Neuronal stem cell (in vitro differentiated cells): ENCODE measurements at regions not wholly inside any gene's neighbourhood (a gene's known extent, or its start where the extent isn't known, plus 50 kb on each side); places are given as distances from the start of the nearest gene placed in this dataset.

Experiments used
- DNase-seq: peaks from one replicate; pipeline ENCODE4 v3.0.0-alpha.2; 2013; ENCODE audit warnings: low spot score
- H2AFZ ChIP-seq: one replicate; pipeline ENCODE4 v1.6.1; 2013; ENCODE audit warnings: mild to moderate bottlenecking, low read length, inconsistent platforms
- H2AK5ac ChIP-seq: 2 replicates; pipeline ENCODE4 v1.6.1; 2013; ENCODE audit warnings: low read depth, mild to moderate bottlenecking, inconsistent platforms, low read length, moderate library complexity, mixed read lengths
- H2BK120ac ChIP-seq: 2 replicates; pipeline ENCODE4 v1.6.1; 2013; ENCODE audit warnings: low read depth, mild to moderate bottlenecking, inconsistent platforms, low read length, moderate library complexity, mixed read lengths
- H2BK12ac ChIP-seq: one replicate; pipeline ENCODE4 v1.6.1; 2013; ENCODE audit warnings: low read length, inconsistent platforms
- H2BK15ac ChIP-seq: 2 replicates; pipeline ENCODE4 v1.6.1; 2013; ENCODE audit warnings: mild to moderate bottlenecking, low read length, inconsistent platforms, mixed read lengths
- H2BK5ac ChIP-seq: one replicate; pipeline ENCODE4 v1.6.1; 2013; ENCODE audit warnings: inconsistent platforms, mild to moderate bottlenecking, low read length, moderate library complexity
- H3K14ac ChIP-seq: one replicate; pipeline ENCODE4 v1.6.1; 2013; ENCODE audit warnings: low read length, inconsistent platforms
- H3K18ac ChIP-seq: 2 replicates; pipeline ENCODE4 v1.6.1; 2013; ENCODE audit warnings: low read length, inconsistent platforms
- H3K23ac ChIP-seq: 2 replicates; pipeline ENCODE4 v1.6.1; 2013; ENCODE audit warnings: low read depth, mild to moderate bottlenecking, mixed read lengths, low read length, inconsistent platforms; ENCODE audit not compliant: poor library complexity
- H3K27ac ChIP-seq: replicated peaks from 3 replicates; pipeline ENCODE4 v1.5.1; 2013; ENCODE audit warnings: low read length, inconsistent platforms
- H3K27me3 ChIP-seq, 3 experiments: 2 replicates each; pipeline ENCODE4 v1.6.1; 2013; ENCODE audit warnings: low read length in 3 of 3, mild to moderate bottlenecking in 2 of 3, inconsistent platforms in 1 of 3, low read depth in 1 of 3, mixed read lengths in 1 of 3, moderate library complexity in 1 of 3; ENCODE audit not compliant: control insufficient read depth in 3 of 3, insufficient read depth in 3 of 3
- H3K36me3 ChIP-seq, 2 donors: replicated peaks in 1 of 2; 2 replicates each; pipeline ENCODE4 v1.6.1; 2013; ENCODE audit warnings: low read length in 2 of 2; ENCODE audit not compliant: control insufficient read depth in 2 of 2, insufficient read depth in 2 of 2
- H3K4ac ChIP-seq: 2 replicates; pipeline ENCODE4 v1.6.1; 2013; ENCODE audit warnings: inconsistent platforms, mild to moderate bottlenecking, low read length, moderate library complexity
- H3K4me1 ChIP-seq, 2 donors: 1 replicate in 1 of 2; 2 replicates in 1 of 2; pipeline ENCODE4 v1.6.1; 2013; ENCODE audit warnings: low read length in 2 of 2, low read depth in 1 of 2; ENCODE audit not compliant: control insufficient read depth in 2 of 2, insufficient read depth in 1 of 2
- H3K4me2 ChIP-seq: one replicate; pipeline ENCODE4 v1.6.1; 2013; ENCODE audit warnings: mild to moderate bottlenecking, low read length, inconsistent platforms; ENCODE audit not compliant: insufficient read depth, poor library complexity, severe bottlenecking
- H3K4me3 ChIP-seq, 2 donors: 2 replicates each; pipeline ENCODE4 v1.5.1; 2013; ENCODE audit warnings: low read length in 2 of 2, mild to moderate bottlenecking in 2 of 2, inconsistent platforms in 1 of 2, moderate library complexity in 1 of 2
- H3K79me1 ChIP-seq: one replicate; pipeline ENCODE4 v1.6.1; 2013; ENCODE audit warnings: low read depth, mild to moderate bottlenecking, inconsistent platforms, low read length, moderate library complexity
- H3K9ac ChIP-seq: one replicate; pipeline ENCODE4 v1.6.1; 2013; ENCODE audit warnings: mild to moderate bottlenecking, low read depth, low read length, inconsistent platforms; ENCODE audit not compliant: poor library complexity
- H3K9me3 ChIP-seq, 2 donors: replicated peaks in 1 of 2; 2 replicates each; pipeline versions ENCODE3 to v1.6.1; 2013; ENCODE audit warnings: low read length in 2 of 2, mild to moderate bottlenecking in 2 of 2, inconsistent platforms in 1 of 2, low read depth in 1 of 2, mixed read lengths in 1 of 2, moderate library complexity in 1 of 2; ENCODE audit not compliant: control insufficient read depth in 2 of 2, insufficient read depth in 1 of 2
- H4K8ac ChIP-seq: one replicate; pipeline ENCODE4 v1.6.1; 2013; ENCODE audit warnings: low read depth, mild to moderate bottlenecking, inconsistent platforms, low read length, moderate library complexity
- H4K91ac ChIP-seq: one replicate; pipeline ENCODE4 v1.6.1; 2013; ENCODE audit warnings: low read length, low read depth, mild to moderate bottlenecking, inconsistent platforms; ENCODE audit not compliant: poor library complexity
- WGBS, 2 donors: extraction: QIAGEN DNeasy Blood & Tissue Kit; methylation state at CpG; one replicate each; pipeline ENCODE4 v1.1.7; 2013; ENCODE audit warnings: missing lambda C conversion rate in 2 of 2, mixed read lengths in 1 of 2; ENCODE audit not compliant: insufficient read length in 2 of 2, insufficient replicate concordance in 1 of 2; ENCODE audit errors: extremely low coverage in 2 of 2; 5-methylcytosine and 5-hydroxymethylcytosine counted together

GRCh38 chr5:82419559-82420332, 141.6 kb upstream of the RPS23 start:
- no peaks in the 10 kb centered on the region for H3K27me3 ChIP-seq
- no peaks in the 10 kb centered on the region for H3K36me3 ChIP-seq
- no peak overlapping the region for H3K4me3 ChIP-seq
- no peak overlapping the region for H2AFZ ChIP-seq
- no peak overlapping the region for H3K4me2 ChIP-seq
- H4K8ac ChIP-seq = no peak overlapping the region
- H3K9me3 ChIP-seq = no peaks in the 10 kb centered on the region
- H2BK15ac ChIP-seq = no peak overlapping the region
- no peak overlapping the region for H2AK5ac ChIP-seq
- no peaks in the 10 kb centered on the region for H3K79me1 ChIP-seq
- no peak overlapping the region for H3K23ac ChIP-seq
- H2BK120ac ChIP-seq = no peak overlapping the region
- no peak overlapping the region for H3K27ac ChIP-seq
- no peak overlapping the region for H4K91ac ChIP-seq
- H2BK12ac ChIP-seq = no peak overlapping the region
- no peak overlapping the region for H3K4ac ChIP-seq
- H3K18ac ChIP-seq = no peak overlapping the region
- H3K9ac ChIP-seq = no peak overlapping the region
- no peak overlapping the region for H2BK5ac ChIP-seq
- WGBS, 2 donors = no CpG with 5 or more reads among the region's 6 CpGs
- no peak overlapping the region for H3K14ac ChIP-seq
- no peaks in the 10 kb centered on the region for H3K4me1 ChIP-seq
- no peak for DNase-seq

- H4K91ac ChIP-seq = no peak overlapping the region
- DNase-seq = no peak
- no peak overlapping the region for H3K27ac ChIP-seq
- no peaks in the 10 kb centered on the region for H3K4me1 ChIP-seq
- H3K9me3 ChIP-seq = no peaks in the 10 kb centered on the region
- H3K4me3 ChIP-seq = no peak overlapping the region
- no peak overlapping the region for H2BK120ac ChIP-seq
- H2AK5ac ChIP-seq = no peak overlapping the region
- H4K8ac ChIP-seq = no peak overlapping the region
- H3K27me3 ChIP-seq = no peaks in the 10 kb centered on the region
- H2BK15ac ChIP-seq = no peak overlapping the region
- no peak overlapping the region for H3K14ac ChIP-seq
- no peak overlapping the region for H3K9ac ChIP-seq
- H2BK5ac ChIP-seq = no peak overlapping the region
- H3K23ac ChIP-seq = no peak overlapping the region
- H3K4ac ChIP-seq = no peak overlapping the region
- H3K4me2 ChIP-seq = no peak overlapping the region
- no peak overlapping the region for H2AFZ ChIP-seq
- no peak overlapping the region for H3K18ac ChIP-seq
- H2BK12ac ChIP-seq = no peak overlapping the region
- H3K79me1 ChIP-seq = no peaks in the 10 kb centered on the region
- WGBS, 2 donors = no CpG with 5 or more reads among the region's 2 CpGs
- H3K36me3 ChIP-seq = no peaks in the 10 kb centered on the region
Observed at GRCh38 chr5:82418608-82418950, 140.4 kb upstream of the RPS23 start.

GRCh38 chr5:82417776-82418607, 139.8 kb upstream of the RPS23 start:
- Histone ChIP-seq H3K4ac (no peak overlapping the region), H4K8ac (no peak overlapping the region), H2BK120ac (no peak overlapping the region), H2BK5ac (no peak overlapping the region), H2AK5ac (no peak overlapping the region), H4K91ac (no peak overlapping the region), H3K9ac (peak overlapping the region; percentile 56), H3K27ac (no peak overlapping the region), H3K27me3 (no peaks in the 10 kb centered on the region), H3K79me1 (no peaks in the 10 kb centered on the region), H2AFZ (no peak overlapping the region), H3K36me3 (no peaks in the 10 kb centered on the region), H3K4me1 (no peaks in the 10 kb centered on the region), H3K4me3 (no peak overlapping the region), H2BK15ac (no peak overlapping the region), H3K14ac (no peak overlapping the region), H3K9me3 (no peaks in the 10 kb centered on the region), H3K23ac (no peak overlapping the region), H2BK12ac (no peak overlapping the region), H3K18ac (no peak overlapping the region), H3K4me2 (no peak overlapping the region)
- no peak for DNase-seq
- whole genome bisulfite sequencing, 2 donors = no CpG with 5 or more reads among the region's 11 CpGs

DNA sequence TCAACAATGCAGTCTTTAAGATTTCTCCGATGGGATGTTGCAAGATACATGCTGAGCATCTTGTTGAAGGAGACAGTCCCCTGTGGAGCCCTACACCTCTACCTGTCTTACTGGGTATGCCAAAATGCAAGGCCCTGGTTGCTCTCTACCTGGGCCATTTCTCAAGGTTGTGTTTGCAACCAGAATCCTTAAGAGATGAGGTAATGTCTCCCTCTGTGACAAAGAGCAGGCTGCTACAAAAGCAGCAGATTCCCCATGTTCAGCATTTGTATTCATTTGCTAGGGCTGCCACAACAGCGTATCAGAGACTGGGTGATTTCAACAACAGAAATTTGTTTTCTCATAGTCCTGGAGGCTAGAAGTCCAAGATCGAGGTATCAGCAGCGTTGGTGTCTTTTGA, 138.4 kb upstream of the RPS23 start:
- H3K18ac ChIP-seq = no peak overlapping the region
- H2AFZ ChIP-seq = no peak overlapping the region
- no peak overlapping the region for H3K14ac ChIP-seq
- H3K79me1 ChIP-seq = no peaks in the 10 kb centered on the region
- WGBS, 2 donors = no CpG with 5 or more reads among the region's 4 CpGs
- H4K91ac ChIP-seq = no peak overlapping the region
- H2BK5ac ChIP-seq = no peak overlapping the region
- H2BK12ac ChIP-seq = no peak overlapping the region
- H2BK15ac ChIP-seq = no peak overlapping the region
- no peaks in the 10 kb centered on the region for H3K9me3 ChIP-seq
- no peak overlapping the region for H2AK5ac ChIP-seq
- H3K9ac ChIP-seq = no peak overlapping the region
- H3K27ac ChIP-seq = no peak overlapping the region
- no peak for DNase-seq
- H3K27me3 ChIP-seq = no peaks in the 10 kb centered on the region
- H4K8ac ChIP-seq = no peak overlapping the region
- H2BK120ac ChIP-seq = no peak overlapping the region
- H3K36me3 ChIP-seq = no peaks in the 10 kb centered on the region
- H3K4me2 ChIP-seq = no peak overlapping the region
- no peaks in the 10 kb centered on the region for H3K4me1 ChIP-seq
- no peak overlapping the region for H3K4me3 ChIP-seq
- no peak overlapping the region for H3K23ac ChIP-seq
- H3K4ac ChIP-seq = no peak overlapping the region
